ENCODE measurements at regions not wholly inside any gene's neighbourhood (a gene's known extent, or its start where the extent isn't known, plus 50 kb on each side); places are given as distances from the start of the nearest gene placed in this dataset.

- TF ChIP-seq, protein P1, sequence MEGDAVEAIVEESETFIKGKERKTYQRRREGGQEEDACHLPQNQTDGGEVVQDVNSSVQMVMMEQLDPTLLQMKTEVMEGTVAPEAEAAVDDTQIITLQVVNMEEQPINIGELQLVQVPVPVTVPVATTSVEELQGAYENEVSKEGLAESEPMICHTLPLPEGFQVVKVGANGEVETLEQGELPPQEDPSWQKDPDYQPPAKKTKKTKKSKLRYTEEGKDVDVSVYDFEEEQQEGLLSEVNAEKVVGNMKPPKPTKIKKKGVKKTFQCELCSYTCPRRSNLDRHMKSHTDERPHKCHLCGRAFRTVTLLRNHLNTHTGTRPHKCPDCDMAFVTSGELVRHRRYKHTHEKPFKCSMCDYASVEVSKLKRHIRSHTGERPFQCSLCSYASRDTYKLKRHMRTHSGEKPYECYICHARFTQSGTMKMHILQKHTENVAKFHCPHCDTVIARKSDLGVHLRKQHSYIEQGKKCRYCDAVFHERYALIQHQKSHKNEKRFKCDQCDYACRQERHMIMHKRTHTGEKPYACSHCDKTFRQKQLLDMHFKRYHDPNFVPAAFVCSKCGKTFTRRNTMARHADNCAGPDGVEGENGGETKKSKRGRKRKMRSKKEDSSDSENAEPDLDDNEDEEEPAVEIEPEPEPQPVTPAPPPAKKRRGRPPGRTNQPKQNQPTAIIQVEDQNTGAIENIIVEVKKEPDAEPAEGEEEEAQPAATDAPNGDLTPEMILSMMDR (IDR thresholded peaks at IDR 0.05; ENCODE audit: low read depth, low read length, poor library complexity, severe bottlenecking): no peak
- TF ChIP-seq EZH2phosphoT487 (IDR thresholded peaks at IDR 0.05; ENCODE audit: borderline replicate concordance, low read length): no peak
Measured at GRCh38 chr4:101419336-101420135, 72.2 kb upstream of the PPP3CA start.
